Psoas muscle (tissue), 7 donors: ENCODE measurements at regions not wholly inside any gene's neighbourhood (a gene's known extent, or its start where the extent isn't known, plus 50 kb on each side); places are given as distances from the start of the nearest gene placed in this dataset.

ENCODE experiments used
- ATAC-seq, 4 donors: fragments of 200-7000 bp; cut with Tn5 transposase; one replicate each; pipeline ENCODE4 v1.9.1; 2020; ENCODE audit warnings: moderate library complexity in 3 of 4, mild to moderate bottlenecking in 2 of 4
- DNase-seq, 2 donors: peaks; one replicate each; pipeline ENCODE4 v3.0.0-alpha.2; 2020
- H3K27ac ChIP-seq: fragments of 200-600 bp; one replicate; pipeline ENCODE4 v1.8.0; 2022
- H3K27me3 ChIP-seq, 3 donors: fragments of 200-600 bp in 1 of 3; one replicate each; pipeline versions ENCODE4 v1.6.1 to v1.8.0; 2013 to 2022; ENCODE audit warnings: low read length in 2 of 3, mild to moderate bottlenecking in 2 of 3, moderate library complexity in 1 of 3; ENCODE audit not compliant: insufficient read depth in 3 of 3
- H3K36me3 ChIP-seq, 2 donors: fragments of 200-600 bp in 1 of 2; one replicate each; pipeline versions ENCODE4 v1.6.1 to v1.8.0; 2013 to 2022; ENCODE audit warnings: low read depth in 1 of 2, mild to moderate bottlenecking in 1 of 2, moderate library complexity in 1 of 2; ENCODE audit not compliant: insufficient read depth in 1 of 2
- H3K4me1 ChIP-seq: fragments of 200-600 bp; one replicate; pipeline ENCODE4 v1.8.0; 2022
- H3K4me3 ChIP-seq: fragments of 200-600 bp; one replicate; pipeline ENCODE4 v1.8.0; 2022; ENCODE audit warnings: mild to moderate bottlenecking
- H3K9me3 ChIP-seq: fragments of 200-600 bp; one replicate; pipeline ENCODE4 v1.8.0; 2022
- CTCF ChIP-seq: fragments of 200-600 bp; IDR thresholded peaks from one replicate; pipeline ENCODE4 v1.8.0; 2022; ENCODE audit warnings: antibody characterized with exemption
- WGBS, 3 donors: extraction: QIAGEN DNeasy Blood & Tissue Kit; methylation state at CpG; one replicate each; pipeline versions ENCODE4 v1.1.6 to v1.1.7; 2013; 5-methylcytosine and 5-hydroxymethylcytosine counted together
- intact Hi-C, 2 donors: fragments of 100-400 bp; cut with DNase I; formaldehyde crosslinking; loops; one replicate each; pipeline versions ENCODE4 v1.11.0 to v1.14.2; 2022
- donor health status: healthy with polysubstance abuse.
- donor health status: DM: no; HTN: no; CAD: no; lungs with moderate emphysema.
- donor health status: Bipolar disorder and iron deficiency.
- donor health status: healthy.
- donor health status: DM: yes; HTN: yes; CAD: no.
- donor health status: DM: no; HTN: no; CAD: no.
- donor health status: DM: yes; HTN: yes; CAD: no.

DNA sequence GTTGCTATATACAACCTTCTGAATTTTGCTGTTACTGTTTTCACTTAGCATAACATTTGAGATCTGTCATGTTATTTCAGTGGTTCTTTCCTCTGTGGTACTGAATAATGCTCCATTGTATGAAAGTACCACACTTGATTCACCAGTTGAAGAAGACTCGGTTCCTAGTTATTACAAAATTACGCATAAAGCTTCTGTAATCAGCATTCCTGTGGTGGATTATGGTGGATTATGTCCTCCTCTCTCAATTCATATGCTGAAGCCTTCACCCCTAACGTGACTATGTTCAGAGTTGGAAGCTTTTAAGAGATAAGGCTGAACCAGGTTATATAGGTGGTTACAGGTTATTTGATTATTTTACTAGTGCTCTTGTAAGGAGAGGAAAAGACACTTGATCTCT, 2143.5 kb upstream of the AGA start:
- no peaks in the 10 kb centered on the region for H3K4me1 ChIP-seq
- ATAC-seq = no peak
- TF ChIP-seq CTCF = no peak
- intact Hi-C loops = no loop called here
- no peak overlapping the region for H3K27ac ChIP-seq
- no peak for DNase-seq
- 65 to 70% (median 65%) methylated on average over 3 of the region's 3 CpGs for WGBS, 3 donors
- no peaks in the 10 kb centered on the region for H3K9me3 ChIP-seq
- no peak overlapping the region for H3K4me3 ChIP-seq
- no peaks in the 10 kb centered on the region for H3K36me3 ChIP-seq
- no peaks in the 10 kb centered on the region for H3K27me3 ChIP-seq

- no peak for ATAC-seq
- TF ChIP-seq CTCF = no peak
- no peak overlapping the region for H3K27ac ChIP-seq
- no peaks in the 10 kb centered on the region for H3K27me3 ChIP-seq
- no peaks in the 10 kb centered on the region for H3K4me1 ChIP-seq
- no peaks in the 10 kb centered on the region for H3K9me3 ChIP-seq
- H3K4me3 ChIP-seq = no peak overlapping the region
- intact Hi-C loops = no loop called here
- no peak for DNase-seq
- no peaks in the 10 kb centered on the region for H3K36me3 ChIP-seq
- WGBS, 3 donors = 90 to 94% (median 91%) methylated on average over 8 of the region's 8 CpGs
These were observed 2144.2 kb upstream of the AGA start for GRCh38 chr4:179586460-179586859.

DNA sequence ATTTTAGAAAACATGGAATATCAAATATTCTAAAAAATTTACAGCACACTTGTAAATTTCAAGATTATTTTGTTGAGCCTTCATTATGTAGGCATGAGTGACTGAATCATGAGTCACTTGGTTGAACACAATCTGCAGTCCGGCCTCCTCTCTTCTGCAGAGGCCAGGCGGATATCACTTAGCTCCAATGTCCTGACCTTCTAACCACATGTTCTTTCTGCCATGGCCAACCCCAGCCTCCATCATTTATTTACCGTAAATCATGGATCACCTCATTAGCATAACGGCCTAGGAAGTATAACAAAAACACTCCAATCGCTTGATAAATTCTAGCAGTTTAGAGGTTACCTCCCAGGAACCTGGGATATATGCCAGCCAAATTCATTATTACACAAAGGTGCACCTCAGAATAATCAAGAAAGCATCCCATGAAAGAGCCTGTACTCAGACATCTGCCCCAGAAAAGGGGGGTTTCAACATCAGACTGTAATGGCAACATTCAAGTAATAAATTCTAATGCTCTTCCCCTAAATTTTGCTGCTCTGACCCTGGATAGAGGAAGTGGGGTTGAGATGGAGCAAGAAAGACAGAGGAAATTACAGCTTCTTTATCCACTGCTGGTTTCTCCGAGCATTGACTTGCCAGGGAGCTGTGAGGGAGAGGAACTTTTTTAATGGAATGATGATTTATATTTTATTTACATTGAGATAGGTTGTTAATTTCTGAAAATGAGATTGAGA, 2153.6 kb upstream of the AGA start:
- H3K27me3 ChIP-seq = no peaks in the 10 kb centered on the region
- H3K27ac ChIP-seq = no peak overlapping the region
- H3K4me1 ChIP-seq = no peaks in the 10 kb centered on the region

DNA sequence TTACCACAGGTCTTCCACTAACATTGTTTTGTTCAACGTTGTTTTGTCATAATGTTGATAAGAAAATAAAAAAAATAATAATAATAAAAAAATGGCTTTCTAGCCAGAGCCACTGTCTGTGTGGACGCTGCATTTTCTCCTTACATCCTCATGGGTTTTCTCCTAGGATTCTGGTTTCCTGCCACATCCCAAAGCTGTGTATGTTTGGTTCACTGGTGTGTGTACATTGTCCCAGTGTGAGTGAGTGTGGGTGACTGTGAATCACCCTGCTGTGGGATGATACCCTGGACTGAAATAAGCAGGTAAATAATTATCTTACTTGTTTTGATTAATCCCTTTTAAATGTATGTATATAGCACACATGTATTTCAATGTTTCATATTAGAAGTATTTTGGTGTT, 2154.4 kb upstream of the AGA start:
- TF ChIP-seq CTCF = no peak
- ATAC-seq (no peak), DNase-seq (no peak)
- Histone ChIP-seq H3K9me3 (no peaks in the 10 kb centered on the region), H3K36me3 (no peaks in the 10 kb centered on the region), H3K27me3 (no peaks in the 10 kb centered on the region), H3K4me1 (no peaks in the 10 kb centered on the region), H3K4me3 (no peak overlapping the region), H3K27ac (no peak overlapping the region)
- intact Hi-C loops = no loop called here
- 60 to 62% (median 61%) methylated on average over 2 of the region's 2 CpGs for WGBS, 3 donors

More for the DNA sequence above, 2153.6 kb upstream of the AGA start:
- 77 to 92% (median 83%) methylated on average over 6 of the region's 6 CpGs for WGBS, 3 donors
- ATAC-seq (no peak), DNase-seq (no peak)
- no peak for TF ChIP-seq CTCF
- H3K4me3 ChIP-seq = no peak overlapping the region
- no peaks in the 10 kb centered on the region for H3K9me3 ChIP-seq
- no peaks in the 10 kb centered on the region for H3K36me3 ChIP-seq
- intact Hi-C loops = no loop called here

DNA sequence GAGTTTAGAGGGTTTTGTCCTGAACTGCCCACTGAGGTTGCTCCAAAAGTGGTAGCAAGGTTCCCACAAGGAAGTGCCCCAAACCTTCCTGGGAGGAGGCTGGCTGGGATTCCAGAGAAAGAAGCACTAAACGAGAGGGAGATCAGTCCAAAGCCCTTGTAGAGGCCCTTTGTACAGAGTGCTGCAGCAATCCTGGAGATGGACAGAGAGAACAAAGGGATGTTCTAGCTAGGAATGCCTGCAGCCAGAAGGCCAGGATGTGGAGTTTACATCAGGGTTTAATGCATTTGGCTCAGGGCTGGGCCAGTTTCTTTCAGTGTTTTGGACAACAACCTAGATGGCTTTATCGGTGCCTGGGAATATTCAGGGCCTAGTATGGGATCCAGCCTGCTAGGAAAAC, 2155.1 kb upstream of the AGA start:
- no peak overlapping the region for H3K4me3 ChIP-seq
- intact Hi-C loops = no loop called here
- TF ChIP-seq CTCF = no peak
- ATAC-seq (no peak), DNase-seq (no peak)
- H3K9me3 ChIP-seq = no peaks in the 10 kb centered on the region
- H3K4me1 ChIP-seq = no peaks in the 10 kb centered on the region
- H3K36me3 ChIP-seq = no peaks in the 10 kb centered on the region
- H3K27me3 ChIP-seq = no peaks in the 10 kb centered on the region
- 15 to 18% (median 16%) methylated on average over 2 of the region's 2 CpGs for WGBS, 3 donors
- H3K27ac ChIP-seq = no peak overlapping the region
